ENCODE measurements at regions not wholly inside any gene's neighbourhood (a gene's known extent, or its start where the extent isn't known, plus 50 kb on each side); places are given as distances from the start of the nearest gene placed in this dataset.

DNA sequence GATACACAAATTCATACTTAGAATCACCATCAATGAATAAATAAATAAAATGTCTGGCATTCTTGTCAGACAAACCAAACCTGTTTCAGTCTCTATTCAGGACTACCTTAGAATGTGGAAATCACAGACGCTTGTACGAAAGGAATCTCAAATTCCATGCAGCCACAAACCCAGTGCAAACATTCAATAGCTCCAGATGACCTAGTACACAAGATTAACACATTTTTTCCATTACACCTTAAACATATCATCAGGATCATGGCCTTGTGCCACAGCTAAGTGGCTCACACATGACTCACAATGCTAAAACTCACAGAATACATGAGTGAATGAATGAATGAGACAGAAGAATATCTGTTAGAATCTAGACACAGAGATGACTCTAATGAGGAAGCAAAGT is 134.2 kb downstream of the PWWP3B start:
- no peak overlapping the region for H3K9ac ChIP-seq (ENCODE audit: insufficient read depth, low read depth, low read length)
- H3K27ac ChIP-seq (ENCODE audit: extremely low read length, insufficient read depth, low read length), result no peak overlapping the region
- H2AFZ ChIP-seq (ENCODE audit: low read length), result no peak overlapping the region
- CTCF ChIA-PET (ENCODE audit: low intra/inter-chr PET ratio, low total read pairs), result no interaction called here
- WGBS (ENCODE audit: low lambda C conversion rate), result 0% methylated on average over 2 of the region's 2 CpGs
- H3K4me3 ChIP-seq (replicated peaks in 1 of 3; ENCODE audit: insufficient read depth in 1 of 3, low read depth in 2 of 3, low read length in 3 of 3), result no peak overlapping the region
- H3K36me3 ChIP-seq (replicated peaks in 1 of 2; ENCODE audit: control insufficient read depth in 1 of 2, insufficient read depth in 2 of 2, low read length in 2 of 2), result no peaks in the 10 kb centered on the region
- H3K27me3 ChIP-seq (ENCODE audit: control insufficient read depth in 1 of 2, insufficient read depth in 2 of 2, low read length in 2 of 2), result no peaks in the 10 kb centered on the region
- no peaks in the 10 kb centered on the region for H3K79me2 ChIP-seq (ENCODE audit: insufficient read depth, low read length)
- FAIRE-seq (no peak), ATAC-seq (no peak), DNase-seq (ENCODE audit: low spot score) (peak; percentile 41)
- in situ Hi-C loops (cut with HindIII; ENCODE audit: extremely low pct_ligation_motif_present, low pct_unique_long_range_greater_than_20kb), result no loop called here
- POLR2A ChIA-PET, result no interaction called here
- no peaks in the 10 kb centered on the region for H4K20me1 ChIP-seq (ENCODE audit: insufficient read depth, low read length)
- no peaks in the 10 kb centered on the region for H3K4me1 ChIP-seq (ENCODE audit: insufficient read depth, low read length)
- BruUV-seq (replicated peaks), result no TSS peak
- no peak overlapping the region for H3K4me2 ChIP-seq (ENCODE audit: low read depth, low read length)
- no peaks in the 10 kb centered on the region for H3K9me3 ChIP-seq (ENCODE audit: low read length)
- TF ChIP-seq SAP130 (CRISPR knock-in tag; IDR thresholded peaks at IDR 0.05; ENCODE audit: low read depth), result no peak
- TF ChIP-seq, protein P1, sequence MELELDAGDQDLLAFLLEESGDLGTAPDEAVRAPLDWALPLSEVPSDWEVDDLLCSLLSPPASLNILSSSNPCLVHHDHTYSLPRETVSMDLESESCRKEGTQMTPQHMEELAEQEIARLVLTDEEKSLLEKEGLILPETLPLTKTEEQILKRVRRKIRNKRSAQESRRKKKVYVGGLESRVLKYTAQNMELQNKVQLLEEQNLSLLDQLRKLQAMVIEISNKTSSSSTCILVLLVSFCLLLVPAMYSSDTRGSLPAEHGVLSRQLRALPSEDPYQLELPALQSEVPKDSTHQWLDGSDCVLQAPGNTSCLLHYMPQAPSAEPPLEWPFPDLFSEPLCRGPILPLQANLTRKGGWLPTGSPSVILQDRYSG (CRISPR knock-in tag; IDR thresholded peaks at IDR 0.05), result no peak
- TF ChIP-seq U2AF2 (IDR thresholded peaks at IDR 0.05; ENCODE audit: low read depth, low read length), result no peak
- TF ChIP-seq KDM1A (CRISPR knock-in tag; IDR thresholded peaks at IDR 0.05), result no peak
- TF ChIP-seq ATRX (CRISPR knock-in tag; IDR thresholded peaks at IDR 0.05; ENCODE audit: borderline replicate concordance), result no peak
- TF ChIP-seq ZNF780A (CRISPR knock-in tag; IDR thresholded peaks at IDR 0.05), result no peak
- TF ChIP-seq RNF2 (conservative IDR thresholded peaks at IDR 0.05; ENCODE audit: low read depth), result no peak
- no peak for TF ChIP-seq ZBTB21 (CRISPR knock-in tag; IDR thresholded peaks at IDR 0.05)
- no peak for TF ChIP-seq IKZF4 (CRISPR knock-in tag; IDR thresholded peaks at IDR 0.05; ENCODE audit: borderline replicate concordance, low read depth, not compliant biosample characterization)
- intact Hi-C loops (cut with micrococcal nuclease; ENCODE audit: unreplicated experiment), result no loop called here

DNA sequence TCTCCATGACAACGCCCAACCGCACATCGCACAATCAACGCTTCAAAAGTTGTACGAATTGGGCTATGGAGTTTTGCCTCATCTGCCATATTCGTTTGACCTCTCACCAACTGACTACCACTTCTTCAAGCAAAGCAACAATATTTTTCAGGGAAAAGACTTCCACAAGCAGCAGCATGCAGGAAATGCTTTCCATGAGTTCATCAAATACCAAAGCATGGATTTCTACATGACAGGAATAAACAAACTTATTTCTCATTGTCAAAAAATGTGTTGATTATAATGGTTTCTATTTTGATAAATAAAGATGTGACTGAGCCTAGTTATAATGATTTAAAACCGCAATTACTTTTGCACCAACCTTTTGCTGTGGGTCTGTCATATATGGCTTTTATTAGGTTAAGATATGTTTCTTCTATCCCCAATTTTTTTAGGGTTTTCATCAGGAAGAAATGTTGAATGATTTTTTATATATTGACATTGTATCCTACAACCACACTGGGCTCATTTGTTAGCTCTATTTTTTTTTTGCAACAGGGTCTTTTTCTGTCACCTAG is 138.4 kb downstream of the PWWP3B start:
- no peaks in the 10 kb centered on the region for H3K27me3 ChIP-seq (ENCODE audit: control insufficient read depth in 1 of 2, insufficient read depth in 2 of 2, low read length in 2 of 2)
- WGBS (ENCODE audit: low lambda C conversion rate), result 68% methylated on average over 7 of the region's 7 CpGs
- H3K4me1 ChIP-seq (ENCODE audit: insufficient read depth, low read length), result no peaks in the 10 kb centered on the region
- H4K20me1 ChIP-seq (ENCODE audit: insufficient read depth, low read length), result no peaks in the 10 kb centered on the region
- no peak for DNase-seq (ENCODE audit: low spot score)
- H3K4me2 ChIP-seq (ENCODE audit: low read depth, low read length), result no peak overlapping the region
- no peak for ATAC-seq
- H3K9me3 ChIP-seq (ENCODE audit: low read length), result no peaks in the 10 kb centered on the region
- no peak overlapping the region for H3K9ac ChIP-seq (ENCODE audit: insufficient read depth, low read depth, low read length)
- ChIA-PET CTCF (ENCODE audit: low intra/inter-chr PET ratio, low total read pairs) (no interaction called here), POLR2A (no interaction called here)
- H3K27ac ChIP-seq (ENCODE audit: extremely low read length, insufficient read depth, low read length), result no peak overlapping the region
- in situ Hi-C loops (cut with HindIII; ENCODE audit: extremely low pct_ligation_motif_present, low pct_unique_long_range_greater_than_20kb), result no loop called here
- H3K36me3 ChIP-seq (replicated peaks in 1 of 2; ENCODE audit: control insufficient read depth in 1 of 2, insufficient read depth in 2 of 2, low read length in 2 of 2), result no peaks in the 10 kb centered on the region
- H3K4me3 ChIP-seq (replicated peaks in 1 of 3; ENCODE audit: insufficient read depth in 1 of 3, low read depth in 2 of 3, low read length in 3 of 3), result no peak overlapping the region
- no peak overlapping the region for H2AFZ ChIP-seq (ENCODE audit: low read length)
- intact Hi-C loops (cut with micrococcal nuclease; ENCODE audit: unreplicated experiment), result no loop called here
- no TSS peak for BruUV-seq (replicated peaks)
- H3K79me2 ChIP-seq (ENCODE audit: insufficient read depth, low read length), result no peaks in the 10 kb centered on the region
- no peak for FAIRE-seq
- TF ChIP-seq ZBTB40 (IDR thresholded peaks at IDR 0.05) (peak; percentile 60; the same call in 1 of the 2 replicates), ZBTB40 (CRISPR knock-in tag; IDR thresholded peaks at IDR 0.05) (no peak)

All from HepG2 (cell line).